Hepatocyte (in vitro differentiated cells): ENCODE measurements at regions not wholly inside any gene's neighbourhood (a gene's known extent, or its start where the extent isn't known, plus 50 kb on each side); places are given as distances from the start of the nearest gene placed in this dataset.

ENCODE experiments used
- CTCF ChIP-seq: fragments of 200-600 bp; sonication (generic); IDR thresholded peaks from 2 replicates; pipeline ENCODE4 v1.5.1; 2016; ENCODE audit warnings: antibody characterized with exemption, mild to moderate bottlenecking; ENCODE audit not compliant: poor library complexity
- EZH2 ChIP-seq: fragments of 200-600 bp; sonication (generic); IDR thresholded peaks from 2 replicates; pipeline ENCODE4 v1.6.1; 2016; ENCODE audit warnings: antibody characterized with exemption, mild to moderate bottlenecking, borderline replicate concordance

GRCh38 chr2:210752532-210752931 lies 196.1 kb downstream of the CPS1 start:
- TF ChIP-seq CTCF = no peak
- no peak for TF ChIP-seq EZH2
